KMS-11 (cell line): ENCODE measurements at regions not wholly inside any gene's neighbourhood (a gene's known extent, or its start where the extent isn't known, plus 50 kb on each side); places are given as distances from the start of the nearest gene placed in this dataset.

Source experiments
- H2AFZ ChIP-seq: fragments of 200-600 bp; sonication (generic); 2 replicates; pipeline ENCODE4 v1.6.1; 2016; ENCODE audit warnings: antibody characterized with exemption, mixed run types, low read depth
- H3K27ac ChIP-seq: fragments of 200-600 bp; sonication (generic); 2 replicates; pipeline ENCODE4 v1.6.1; 2016; ENCODE audit warnings: mild to moderate bottlenecking, mixed run types
- H3K27me3 ChIP-seq: fragments of 200-600 bp; sonication (generic); 2 replicates; pipeline ENCODE4 v1.6.1; 2017; ENCODE audit warnings: mild to moderate bottlenecking, low read depth, mixed run types, moderate library complexity; ENCODE audit not compliant: insufficient read depth
- H3K36me3 ChIP-seq: fragments of 200-600 bp; sonication (generic); 2 replicates; pipeline ENCODE4 v1.6.1; 2017; ENCODE audit warnings: mild to moderate bottlenecking, mixed run types; ENCODE audit not compliant: insufficient read depth
- H3K4me1 ChIP-seq: fragments of 200-600 bp; sonication (generic); 2 replicates; pipeline ENCODE4 v1.6.1; 2016; ENCODE audit warnings: mild to moderate bottlenecking, low read depth, mixed run types; ENCODE audit not compliant: poor library complexity, severe bottlenecking
- H3K4me2 ChIP-seq: fragments of 200-600 bp; sonication (generic); 2 replicates; pipeline ENCODE4 v1.7.0; 2016; ENCODE audit warnings: mild to moderate bottlenecking, mixed run types
- H3K4me3 ChIP-seq: fragments of 200-600 bp; sonication (generic); IDR thresholded peaks from 2 replicates; pipeline ENCODE4 v1.6.1; 2017; ENCODE audit warnings: low read depth, low read length, mixed read lengths; ENCODE audit not compliant: insufficient read depth
- H3K79me2 ChIP-seq: fragments of 200-600 bp; sonication (generic); 2 replicates; pipeline ENCODE4 v1.6.1; 2016; ENCODE audit warnings: low read depth, mixed run types; ENCODE audit not compliant: insufficient read depth
- H3K9ac ChIP-seq: fragments of 200-600 bp; sonication (generic); 2 replicates; pipeline ENCODE4 v1.6.1; 2016; ENCODE audit warnings: mild to moderate bottlenecking, mixed run types
- H4K20me1 ChIP-seq: fragments of 200-600 bp; sonication (generic); 2 replicates; pipeline ENCODE4 v1.6.1; 2016; ENCODE audit warnings: mild to moderate bottlenecking, mixed run types; ENCODE audit not compliant: insufficient read depth
- TF ChIP-seq, protein P1 (sequence below): fragments of 200-600 bp; sonication (generic); conservative IDR thresholded peaks from 2 replicates; pipeline ENCODE4 v1.6.1; 2017; ENCODE audit warnings: low read depth, mild to moderate bottlenecking, antibody characterized with exemption, low read length, moderate library complexity, mixed read lengths

DNA sequence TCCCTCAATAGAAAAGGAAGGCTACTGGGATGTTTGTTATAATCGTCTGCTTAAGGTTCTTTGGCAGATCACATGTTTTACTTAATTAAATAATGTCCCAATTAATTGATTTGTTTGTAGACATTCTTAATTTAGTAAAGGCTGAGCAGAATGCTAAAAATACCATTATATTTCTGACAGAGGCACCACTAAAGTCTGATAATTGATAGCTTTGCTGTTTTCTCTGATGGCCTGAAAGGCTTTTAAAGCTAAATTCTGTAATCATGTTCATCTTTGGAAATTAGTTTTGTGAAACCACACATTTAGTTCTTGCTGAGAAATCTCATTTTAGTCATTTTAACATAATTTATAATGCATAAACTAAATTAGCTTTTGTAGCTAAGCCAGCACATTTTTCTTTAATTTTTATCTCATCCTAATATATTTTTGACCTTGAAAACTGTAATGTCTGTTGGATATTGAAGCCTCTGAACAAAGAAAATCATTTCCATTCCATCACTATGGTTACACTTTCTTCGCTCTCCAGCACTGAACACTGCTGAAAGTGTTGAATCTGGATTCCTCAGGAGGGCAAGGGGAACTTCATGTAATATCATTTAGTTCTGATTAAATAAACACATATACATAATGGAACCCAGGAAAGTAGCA, 329.4 kb downstream of the ELAVL2 start:
- no peak overlapping the region for H3K9ac ChIP-seq
- no peak overlapping the region for H3K4me3 ChIP-seq
- no peaks in the 10 kb centered on the region for H3K27me3 ChIP-seq
- H3K4me1 ChIP-seq, result no peaks in the 10 kb centered on the region
- H3K36me3 ChIP-seq, result no peaks in the 10 kb centered on the region
- H3K79me2 ChIP-seq, result no peaks in the 10 kb centered on the region
- H3K27ac ChIP-seq, result no peak overlapping the region
- H3K4me2 ChIP-seq, result no peak overlapping the region
- TF ChIP-seq, protein P1, sequence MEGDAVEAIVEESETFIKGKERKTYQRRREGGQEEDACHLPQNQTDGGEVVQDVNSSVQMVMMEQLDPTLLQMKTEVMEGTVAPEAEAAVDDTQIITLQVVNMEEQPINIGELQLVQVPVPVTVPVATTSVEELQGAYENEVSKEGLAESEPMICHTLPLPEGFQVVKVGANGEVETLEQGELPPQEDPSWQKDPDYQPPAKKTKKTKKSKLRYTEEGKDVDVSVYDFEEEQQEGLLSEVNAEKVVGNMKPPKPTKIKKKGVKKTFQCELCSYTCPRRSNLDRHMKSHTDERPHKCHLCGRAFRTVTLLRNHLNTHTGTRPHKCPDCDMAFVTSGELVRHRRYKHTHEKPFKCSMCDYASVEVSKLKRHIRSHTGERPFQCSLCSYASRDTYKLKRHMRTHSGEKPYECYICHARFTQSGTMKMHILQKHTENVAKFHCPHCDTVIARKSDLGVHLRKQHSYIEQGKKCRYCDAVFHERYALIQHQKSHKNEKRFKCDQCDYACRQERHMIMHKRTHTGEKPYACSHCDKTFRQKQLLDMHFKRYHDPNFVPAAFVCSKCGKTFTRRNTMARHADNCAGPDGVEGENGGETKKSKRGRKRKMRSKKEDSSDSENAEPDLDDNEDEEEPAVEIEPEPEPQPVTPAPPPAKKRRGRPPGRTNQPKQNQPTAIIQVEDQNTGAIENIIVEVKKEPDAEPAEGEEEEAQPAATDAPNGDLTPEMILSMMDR, result no peak
- H4K20me1 ChIP-seq, result no peaks in the 10 kb centered on the region
- no peak overlapping the region for H2AFZ ChIP-seq

DNA sequence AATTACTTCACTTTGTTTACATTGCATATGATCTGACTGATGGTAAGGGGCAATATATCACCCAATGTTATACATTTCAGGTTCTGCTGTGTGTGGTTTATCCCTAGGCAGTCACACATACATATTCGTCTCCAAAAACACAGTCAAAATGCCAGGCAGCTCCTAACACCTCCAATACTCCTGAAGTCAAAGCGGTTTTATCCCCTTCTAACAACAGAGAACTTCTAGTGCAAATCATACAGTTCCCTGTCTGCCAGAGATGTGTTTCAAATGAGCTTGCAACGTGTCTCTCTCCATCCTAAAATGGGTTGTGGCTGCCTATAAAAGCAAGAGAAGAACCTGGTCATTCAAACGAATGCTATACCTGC, 328.9 kb downstream of the ELAVL2 start:
- no peak overlapping the region for H3K9ac ChIP-seq
- H3K4me3 ChIP-seq, result no peak overlapping the region
- TF ChIP-seq, protein P1, result no peak

DNA sequence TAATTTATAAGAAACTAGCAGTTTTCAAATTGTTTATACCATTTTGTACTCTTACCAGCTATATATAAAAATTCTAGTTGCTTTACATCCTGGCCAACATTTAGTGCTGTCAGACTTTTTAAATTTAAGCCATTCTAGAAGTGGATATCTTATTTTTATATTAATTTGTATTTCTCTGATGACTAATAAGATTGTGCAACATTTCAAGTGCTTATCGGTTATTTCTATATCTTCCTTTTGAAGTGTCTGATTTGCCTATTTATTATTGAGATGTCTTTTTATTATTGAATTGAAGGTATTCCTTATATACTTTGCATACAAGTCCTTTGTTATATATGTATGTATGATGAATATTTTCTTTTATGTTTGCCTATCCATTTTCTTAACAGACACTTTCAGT, 324.0 kb downstream of the ELAVL2 start:
- Histone ChIP-seq H3K27me3 (no peaks in the 10 kb centered on the region), H3K27ac (no peak overlapping the region), H3K4me2 (no peak overlapping the region), H3K9ac (no peak overlapping the region), H2AFZ (no peak overlapping the region), H3K36me3 (no peaks in the 10 kb centered on the region), H4K20me1 (no peaks in the 10 kb centered on the region), H3K4me1 (no peaks in the 10 kb centered on the region), H3K79me2 (no peaks in the 10 kb centered on the region), H3K4me3 (no peak overlapping the region)
- TF ChIP-seq, protein P1, result no peak

More for the DNA sequence above, 328.9 kb downstream of the ELAVL2 start:
- H2AFZ ChIP-seq, result no peak overlapping the region
- H3K4me1 ChIP-seq, result no peaks in the 10 kb centered on the region
- H3K27ac ChIP-seq, result no peak overlapping the region
- no peaks in the 10 kb centered on the region for H3K27me3 ChIP-seq
- no peaks in the 10 kb centered on the region for H4K20me1 ChIP-seq
- no peak overlapping the region for H3K4me2 ChIP-seq
- H3K36me3 ChIP-seq, result no peaks in the 10 kb centered on the region
- H3K79me2 ChIP-seq, result no peaks in the 10 kb centered on the region

DNA sequence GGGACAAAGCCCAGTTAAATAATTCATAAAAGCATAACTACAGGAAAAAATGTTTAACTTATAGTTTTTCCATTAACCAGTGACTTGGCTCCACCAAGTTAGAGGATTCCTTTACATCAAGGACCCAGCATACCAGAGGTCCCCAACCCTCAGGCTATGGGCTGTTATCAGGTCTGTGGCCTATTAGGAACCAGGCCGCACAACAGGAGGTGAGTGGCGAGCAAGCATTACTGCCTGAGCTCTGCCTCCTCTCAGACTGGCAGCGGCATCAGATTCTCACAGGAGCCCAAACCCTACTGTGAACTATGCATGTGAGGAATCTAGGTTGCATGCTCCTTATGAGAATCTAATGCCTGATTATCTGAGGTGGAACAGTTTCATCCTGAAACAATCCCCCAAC, 303.1 kb downstream of the ELAVL2 start:
- Histone ChIP-seq H3K27me3 (no peaks in the 10 kb centered on the region), H3K4me3 (no peak overlapping the region), H2AFZ (no peak overlapping the region), H3K4me2 (no peak overlapping the region), H3K36me3 (no peaks in the 10 kb centered on the region), H3K9ac (no peak overlapping the region), H3K27ac (no peak overlapping the region), H3K79me2 (no peaks in the 10 kb centered on the region), H4K20me1 (no peaks in the 10 kb centered on the region), H3K4me1 (no peaks in the 10 kb centered on the region)
- TF ChIP-seq, protein P1, result no peak
